OCI-LY7 (cell line): ENCODE measurements at regions not wholly inside any gene's neighbourhood (a gene's known extent, or its start where the extent isn't known, plus 50 kb on each side); places are given as distances from the start of the nearest gene placed in this dataset.
A peak's percentile ranks its signal among the peaks of the same experiment; 100 is the strongest.

ENCODE experiments used
- BruUV-seq: library from RNA; stranded (reverse); fragments of 400-500 nt; replicated peaks from 2 replicates; lab custom pipeline; 2021; lab: Mats Ljungman, UMichigan
- CTCF ChIA-PET: fragments of 300-600 bp; sonication (Branson Sonifier 250); formaldehyde crosslinking; loops from one replicate; lab custom pipeline; 2022; ENCODE audit warnings: antibody characterized with exemption; ENCODE audit not compliant: unreplicated experiment; lab: Charles Lee
- POLR2A ChIA-PET: fragments of 300-600 bp; sonication (Branson Sonifier 250); formaldehyde crosslinking; loops from one replicate; lab custom pipeline; 2022; ENCODE audit warnings: antibody characterized with exemption; lab: Charles Lee
- DNase-seq: peaks from one replicate; pipeline ENCODE4 v3.0.0-alpha.2; 2015; ENCODE audit warnings: low spot score
- H2AFZ ChIP-seq: fragments of 200-600 bp; sonication (generic), shearing (Covaris generic); 2 replicates; pipeline ENCODE4 v1.6.1; 2014; ENCODE audit warnings: mild to moderate bottlenecking, antibody characterized with exemption, low read length, moderate library complexity
- H3K27ac ChIP-seq: fragments of 200-600 bp; sonication (generic); 2 replicates; pipeline ENCODE4 v1.5.1; 2014; ENCODE audit warnings: mixed run types, low read depth, mild to moderate bottlenecking, moderate library complexity, low read length, inconsistent platforms; ENCODE audit not compliant: poor library complexity, severe bottlenecking
- H3K36me3 ChIP-seq: fragments of 200-600 bp; sonication (generic); 2 replicates; pipeline ENCODE4 v1.6.1; 2014; ENCODE audit warnings: mild to moderate bottlenecking, antibody characterized with exemption, low read length, moderate library complexity, mixed read lengths; ENCODE audit not compliant: insufficient read depth
- H3K4me1 ChIP-seq: fragments of 200-600 bp; sonication (generic); 2 replicates; pipeline ENCODE4 v1.5.1; 2014; ENCODE audit warnings: mild to moderate bottlenecking, low read length; ENCODE audit not compliant: insufficient read depth, poor library complexity, severe bottlenecking
- H3K4me2 ChIP-seq: fragments of 200-600 bp; sonication (generic); 2 replicates; pipeline ENCODE4 v1.6.1; 2014; ENCODE audit warnings: mild to moderate bottlenecking, low read length
- H3K4me3 ChIP-seq: fragments of 200-600 bp; sonication (generic); 2 replicates; pipeline ENCODE4 v1.5.1; 2014; ENCODE audit warnings: mild to moderate bottlenecking, low read depth, low read length; ENCODE audit not compliant: poor library complexity, severe bottlenecking
- H3K79me2 ChIP-seq: fragments of 200-600 bp; sonication (generic); 2 replicates; pipeline ENCODE4 v1.6.1; 2016; ENCODE audit warnings: low read depth, mild to moderate bottlenecking, low read length, moderate library complexity, mixed read lengths; ENCODE audit not compliant: insufficient read depth
- H3K9me2 ChIP-seq: fragments of 200-600 bp; sonication (generic); 2 replicates; pipeline ENCODE4 v1.6.1; 2016; ENCODE audit warnings: mild to moderate bottlenecking, low read length, mixed read lengths; ENCODE audit not compliant: insufficient read depth
- H3K9me3 ChIP-seq: fragments of 200-600 bp; sonication (generic); 2 replicates; pipeline ENCODE4 v1.6.1; 2014; ENCODE audit warnings: mild to moderate bottlenecking, mixed run types, low read length, mixed read lengths
- H4K20me1 ChIP-seq: fragments of 200-600 bp; sonication (generic); 2 replicates; pipeline ENCODE4 v1.6.1; 2014; ENCODE audit warnings: mild to moderate bottlenecking, antibody characterized with exemption, low read length, moderate library complexity, mixed read lengths; ENCODE audit not compliant: insufficient read depth
- EZH2phosphoT487 ChIP-seq: fragments of 200-600 bp; sonication (generic); IDR thresholded peaks from 2 replicates; pipeline ENCODE4 v1.6.1; 2018; ENCODE audit warnings: low read depth, borderline replicate concordance, mild to moderate bottlenecking, mixed run types, antibody characterized with exemption, low read length, moderate library complexity, mixed read lengths
- intact Hi-C: fragments of 100-400 bp; cut with micrococcal nuclease; formaldehyde crosslinking; loops from one replicate; pipeline ENCODE4 v1.10.0; 2022; ENCODE audit not compliant: unreplicated experiment
- TF ChIP-seq, protein P1 (sequence below): fragments of 200-600 bp; sonication (generic); conservative IDR thresholded peaks from 2 replicates; pipeline ENCODE4 v1.5.1; 2014; ENCODE audit warnings: mild to moderate bottlenecking, antibody characterized with exemption, low read length, moderate library complexity, mixed read lengths

DNA sequence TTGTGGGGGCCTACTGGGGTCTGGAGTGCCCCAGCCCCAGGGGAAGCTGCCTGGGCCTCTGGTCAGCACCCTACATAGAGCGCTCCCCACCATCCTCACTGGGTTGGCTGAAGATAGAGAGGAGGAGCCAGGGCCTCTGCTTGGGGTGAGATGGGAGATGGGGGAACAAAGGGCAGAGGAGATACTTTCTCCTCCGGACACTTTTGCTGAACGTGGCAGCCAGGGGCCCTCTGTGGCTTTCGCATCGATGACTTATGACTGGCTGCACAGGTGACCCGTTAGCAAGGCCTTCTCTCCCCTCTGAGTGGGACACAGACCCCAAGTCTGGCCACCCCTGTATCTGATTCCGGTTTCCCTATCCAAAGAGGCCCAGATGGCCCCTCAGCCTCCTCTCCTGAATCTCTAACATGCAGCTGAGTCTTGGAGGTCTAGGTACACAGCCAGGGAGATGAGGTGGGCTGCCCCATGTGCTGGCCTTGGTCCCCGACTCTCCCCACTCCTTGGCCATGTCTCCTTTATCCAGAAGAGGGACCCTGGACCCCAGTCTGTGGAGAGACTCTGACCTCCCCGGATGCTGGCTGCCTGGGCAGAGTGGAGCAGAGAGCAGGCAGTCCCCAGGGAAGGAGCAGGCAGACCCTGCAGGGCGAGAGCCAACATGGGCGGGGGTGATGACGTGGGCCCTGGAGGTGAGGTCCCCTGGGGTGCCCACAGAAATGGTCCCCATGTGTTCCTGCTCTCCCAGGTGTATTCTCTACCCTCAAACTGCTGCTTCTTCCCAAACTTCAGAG lies 59.3 kb upstream of the NECTIN1 start:
- intact Hi-C loops = no loop called here
- TF ChIP-seq, protein P1, sequence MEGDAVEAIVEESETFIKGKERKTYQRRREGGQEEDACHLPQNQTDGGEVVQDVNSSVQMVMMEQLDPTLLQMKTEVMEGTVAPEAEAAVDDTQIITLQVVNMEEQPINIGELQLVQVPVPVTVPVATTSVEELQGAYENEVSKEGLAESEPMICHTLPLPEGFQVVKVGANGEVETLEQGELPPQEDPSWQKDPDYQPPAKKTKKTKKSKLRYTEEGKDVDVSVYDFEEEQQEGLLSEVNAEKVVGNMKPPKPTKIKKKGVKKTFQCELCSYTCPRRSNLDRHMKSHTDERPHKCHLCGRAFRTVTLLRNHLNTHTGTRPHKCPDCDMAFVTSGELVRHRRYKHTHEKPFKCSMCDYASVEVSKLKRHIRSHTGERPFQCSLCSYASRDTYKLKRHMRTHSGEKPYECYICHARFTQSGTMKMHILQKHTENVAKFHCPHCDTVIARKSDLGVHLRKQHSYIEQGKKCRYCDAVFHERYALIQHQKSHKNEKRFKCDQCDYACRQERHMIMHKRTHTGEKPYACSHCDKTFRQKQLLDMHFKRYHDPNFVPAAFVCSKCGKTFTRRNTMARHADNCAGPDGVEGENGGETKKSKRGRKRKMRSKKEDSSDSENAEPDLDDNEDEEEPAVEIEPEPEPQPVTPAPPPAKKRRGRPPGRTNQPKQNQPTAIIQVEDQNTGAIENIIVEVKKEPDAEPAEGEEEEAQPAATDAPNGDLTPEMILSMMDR = no peak
- TF ChIP-seq EZH2phosphoT487 = no peak
- Histone ChIP-seq H4K20me1 (no peaks in the 10 kb centered on the region), H3K27ac (no peak overlapping the region), H3K9me3 (no peaks in the 10 kb centered on the region), H3K4me2 (no peak overlapping the region), H3K9me2 (no peaks in the 10 kb centered on the region), H3K79me2 (no peaks in the 10 kb centered on the region), H2AFZ (no peak overlapping the region), H3K4me1 (peaks cover 20% of the 10 kb centered on the region), H3K36me3 (no peaks in the 10 kb centered on the region), H3K4me3 (no peak overlapping the region)
- no peak for DNase-seq
- BruUV-seq = no TSS peak
- POLR2A ChIA-PET = no interaction called here
- CTCF ChIA-PET = no interaction called here

DNA sequence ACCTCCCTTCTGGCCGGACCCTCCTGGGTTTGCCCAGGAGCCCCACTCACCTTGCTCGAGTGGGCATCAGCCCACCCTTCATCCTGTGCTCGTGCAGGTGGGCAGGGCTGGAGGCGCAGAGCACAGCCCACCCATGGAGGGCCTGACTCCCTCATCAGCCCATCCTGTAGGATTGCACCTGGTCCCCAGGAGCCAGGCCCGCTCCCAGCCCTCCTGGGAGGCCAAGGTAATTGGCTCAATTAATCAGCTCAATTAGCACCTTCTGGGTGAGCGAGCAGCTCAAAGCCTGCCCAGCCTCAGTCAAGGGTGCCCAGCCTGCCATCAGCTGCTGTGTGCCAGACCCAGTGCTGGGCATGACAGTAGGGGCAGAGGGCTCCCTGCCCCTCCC lies 58.1 kb upstream of the NECTIN1 start:
- BruUV-seq = no TSS peak
- DNase-seq = no peak
- H2AFZ ChIP-seq = no peak overlapping the region
- no peaks in the 10 kb centered on the region for H3K9me2 ChIP-seq
- POLR2A ChIA-PET = no interaction called here
- H3K4me3 ChIP-seq = no peak overlapping the region
- no peak overlapping the region for H3K4me2 ChIP-seq
- TF ChIP-seq EZH2phosphoT487 = no peak
- TF ChIP-seq, protein P1 = no peak
- no peaks in the 10 kb centered on the region for H3K9me3 ChIP-seq
- CTCF ChIA-PET = no interaction called here
- no peaks in the 10 kb centered on the region for H4K20me1 ChIP-seq
- H3K4me1 ChIP-seq = peaks cover 20% of the 10 kb centered on the region
- no peak overlapping the region for H3K27ac ChIP-seq
- H3K36me3 ChIP-seq = no peaks in the 10 kb centered on the region
- no peaks in the 10 kb centered on the region for H3K79me2 ChIP-seq
- intact Hi-C loops = no loop called here

DNA sequence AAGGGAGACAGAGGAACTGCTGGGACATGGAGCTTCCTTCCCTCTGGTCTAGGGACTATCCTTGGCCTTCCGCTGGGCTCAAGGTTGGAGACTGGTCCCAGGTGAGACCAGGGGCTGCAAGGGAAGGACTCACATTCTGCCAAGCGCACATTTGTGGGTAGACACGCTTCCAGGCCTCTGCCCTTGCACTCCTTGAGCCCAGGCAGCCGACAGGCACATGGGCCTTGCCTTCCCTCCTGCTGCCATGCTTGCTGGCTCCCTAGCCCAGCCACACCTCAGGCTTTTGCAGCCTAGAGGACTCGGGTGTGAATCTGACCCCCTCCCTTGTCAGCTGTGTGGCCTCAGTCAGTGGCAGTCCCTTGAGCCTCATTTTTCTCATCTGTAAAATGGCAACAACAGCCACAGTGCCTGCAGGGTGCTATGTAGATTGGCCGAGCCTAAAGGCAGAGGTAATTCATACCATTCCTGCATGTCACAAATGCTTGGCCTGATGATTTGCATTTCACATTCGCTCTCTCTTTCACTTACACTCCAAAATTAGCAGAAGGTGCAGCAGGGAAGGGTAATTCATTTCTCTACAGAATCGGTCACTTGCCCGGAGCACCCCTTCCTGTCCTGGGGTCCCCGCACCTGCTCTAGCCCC lies 57.6 kb upstream of the NECTIN1 start:
- peak overlapping the region; percentile 38; the same call in 1 of the 2 replicates for H3K4me2 ChIP-seq
- H3K36me3 ChIP-seq = no peaks in the 10 kb centered on the region
- no TSS peak for BruUV-seq
- H3K9me3 ChIP-seq = no peaks in the 10 kb centered on the region
- intact Hi-C loops = no loop called here
- CTCF ChIA-PET = no interaction called here
- no peak overlapping the region for H3K27ac ChIP-seq
- no peaks in the 10 kb centered on the region for H4K20me1 ChIP-seq
- H2AFZ ChIP-seq = no peak overlapping the region
- H3K4me3 ChIP-seq = no peak overlapping the region
- DNase-seq = no peak
- peaks cover 20% of the 10 kb centered on the region for H3K4me1 ChIP-seq
- H3K79me2 ChIP-seq = no peaks in the 10 kb centered on the region
- POLR2A ChIA-PET = no interaction called here
- no peak for TF ChIP-seq EZH2phosphoT487
- TF ChIP-seq, protein P1 = no peak
- no peaks in the 10 kb centered on the region for H3K9me2 ChIP-seq
